ENCODE measurements at regions not wholly inside any gene's neighbourhood (a gene's known extent, or its start where the extent isn't known, plus 50 kb on each side); places are given as distances from the start of the nearest gene placed in this dataset.

GRCh38 chrX:39504850-39505259 is 592.9 kb downstream of the BCOR start:
- peaks cover 6% of the 10 kb centered on the region for H3K4me1 ChIP-seq (ENCODE audit: insufficient read depth, low read length)
- H3K27me3 ChIP-seq (ENCODE audit: insufficient read depth, low read length) = no peaks in the 10 kb centered on the region
- no peak overlapping the region for H3K4me3 ChIP-seq (ENCODE audit: low read length)
- H3K9me3 ChIP-seq (ENCODE audit: low read depth, low read length) = no peaks in the 10 kb centered on the region

DNA sequence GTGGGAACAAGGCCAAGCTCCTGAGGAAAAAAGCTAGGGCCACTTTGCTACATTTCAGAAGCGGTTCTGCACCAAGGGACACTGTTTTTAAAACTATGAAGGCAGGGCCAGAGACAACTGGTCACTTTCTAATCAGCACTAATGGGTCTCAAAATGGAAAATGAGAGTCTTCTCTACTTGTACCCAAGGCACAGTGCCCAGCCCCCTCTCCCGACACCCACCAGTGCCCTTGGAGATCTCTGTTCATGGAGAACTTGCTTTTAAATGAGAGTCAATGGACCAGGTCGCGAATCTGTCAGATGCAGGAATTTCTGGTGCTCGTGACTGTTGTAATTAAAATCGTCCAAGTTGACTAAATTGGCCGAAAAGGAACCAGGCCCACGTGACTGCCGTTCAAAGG is 591.6 kb downstream of the BCOR start:
- no peaks in the 10 kb centered on the region for H3K27me3 ChIP-seq (ENCODE audit: insufficient read depth, low read length)
- peaks cover 6% of the 10 kb centered on the region for H3K4me1 ChIP-seq (ENCODE audit: insufficient read depth, low read length)
- no peaks in the 10 kb centered on the region for H3K9me3 ChIP-seq (ENCODE audit: low read depth, low read length)
- H3K4me3 ChIP-seq (ENCODE audit: low read length) = no peak overlapping the region

DNA sequence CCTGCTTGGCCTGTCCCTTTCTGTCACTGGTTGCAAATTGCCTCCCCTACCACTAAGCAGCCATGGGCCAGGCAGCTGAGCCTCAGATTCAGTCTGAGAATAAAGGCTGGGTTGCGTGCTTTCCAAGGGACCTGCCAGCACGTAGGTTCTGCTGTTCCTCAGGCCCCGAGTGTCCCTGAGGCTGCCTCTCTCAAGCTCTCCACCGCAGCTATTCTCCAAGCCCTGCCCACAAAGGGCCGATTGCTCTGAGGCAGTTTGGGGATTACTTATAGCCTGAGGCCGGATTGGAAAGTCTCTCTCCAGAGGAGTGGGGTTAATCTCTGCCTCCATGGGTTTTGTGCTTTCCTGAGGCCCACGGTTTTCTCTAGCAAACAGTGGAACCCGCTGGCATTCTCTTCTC is 590.7 kb downstream of the BCOR start:
- Histone ChIP-seq H3K9me3 (ENCODE audit: low read depth, low read length) (no peaks in the 10 kb centered on the region), H3K27me3 (ENCODE audit: insufficient read depth, low read length) (no peaks in the 10 kb centered on the region), H3K4me3 (ENCODE audit: low read length) (no peak overlapping the region), H3K4me1 (ENCODE audit: insufficient read depth, low read length) (peaks cover 4% of the 10 kb centered on the region)

DNA sequence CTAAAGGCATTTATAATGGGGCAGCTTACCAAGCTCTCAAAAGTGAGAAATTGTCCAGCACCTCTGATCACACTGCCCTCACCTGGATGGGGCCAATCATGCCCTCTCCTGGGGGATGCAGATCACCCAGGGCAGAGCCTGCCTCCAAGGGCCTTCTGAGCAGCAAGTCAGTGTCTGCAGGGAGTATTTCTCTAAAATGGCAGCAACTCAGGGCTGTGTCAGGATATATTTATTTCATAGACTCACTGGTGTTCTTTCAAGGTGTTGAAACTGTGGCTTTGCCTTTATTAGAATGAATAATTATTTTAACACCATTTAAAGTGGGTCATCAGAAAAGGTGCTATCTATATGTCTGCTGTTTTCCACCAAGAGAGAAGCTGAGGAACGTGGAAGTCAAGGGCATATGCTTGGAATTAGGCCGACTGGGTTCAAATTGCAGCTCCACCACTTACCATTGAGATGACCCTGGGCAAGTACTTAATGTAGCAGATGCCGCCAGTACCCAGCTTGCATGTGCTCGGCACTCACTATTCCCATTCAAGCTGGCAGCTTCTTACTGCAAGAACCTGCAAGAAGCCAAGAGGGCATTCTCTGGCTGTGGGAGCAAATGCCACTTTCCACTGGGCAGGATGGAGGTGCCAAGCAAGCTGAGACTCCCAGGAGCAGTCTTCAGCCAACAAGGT is 590.0 kb downstream of the BCOR start:
- no peaks in the 10 kb centered on the region for H3K4me1 ChIP-seq (ENCODE audit: insufficient read depth, low read length)
- H3K27me3 ChIP-seq (ENCODE audit: insufficient read depth, low read length) = no peaks in the 10 kb centered on the region
- H3K9me3 ChIP-seq (ENCODE audit: low read depth, low read length) = no peaks in the 10 kb centered on the region
- H3K4me3 ChIP-seq (ENCODE audit: low read length) = no peak overlapping the region

- H3K9me3 ChIP-seq (ENCODE audit: low read depth, low read length) = no peaks in the 10 kb centered on the region
- no peaks in the 10 kb centered on the region for H3K4me1 ChIP-seq (ENCODE audit: insufficient read depth, low read length)
- H3K27me3 ChIP-seq (ENCODE audit: insufficient read depth, low read length) = no peaks in the 10 kb centered on the region
- no peak overlapping the region for H3K4me3 ChIP-seq (ENCODE audit: low read length)
Observed at GRCh38 chrX:39508300-39508692, 589.5 kb downstream of the BCOR start.

DNA sequence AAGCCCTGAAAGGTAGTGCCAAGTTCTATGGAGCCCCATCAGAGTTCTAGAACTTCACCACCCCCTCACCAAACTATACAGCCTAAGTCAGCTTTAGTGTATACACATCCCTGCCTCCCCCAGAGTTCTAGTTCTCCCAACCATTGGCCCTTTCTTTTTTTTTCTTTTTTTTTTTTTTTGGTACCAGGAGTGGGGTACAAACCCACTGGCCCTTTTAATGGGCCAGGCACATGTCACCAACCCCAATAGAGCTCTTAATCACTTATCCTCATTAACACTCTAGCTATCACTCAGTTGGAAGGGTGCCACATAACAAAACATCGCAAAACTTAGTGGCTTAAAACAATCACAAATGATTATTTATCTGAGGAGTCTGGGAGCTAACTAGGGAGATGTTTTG is 588.6 kb downstream of the BCOR start:
- Histone ChIP-seq H3K9me3 (ENCODE audit: low read depth, low read length) (no peaks in the 10 kb centered on the region), H3K4me1 (ENCODE audit: insufficient read depth, low read length) (no peaks in the 10 kb centered on the region), H3K4me3 (ENCODE audit: low read length) (no peak overlapping the region), H3K27me3 (ENCODE audit: insufficient read depth, low read length) (no peaks in the 10 kb centered on the region)

DNA sequence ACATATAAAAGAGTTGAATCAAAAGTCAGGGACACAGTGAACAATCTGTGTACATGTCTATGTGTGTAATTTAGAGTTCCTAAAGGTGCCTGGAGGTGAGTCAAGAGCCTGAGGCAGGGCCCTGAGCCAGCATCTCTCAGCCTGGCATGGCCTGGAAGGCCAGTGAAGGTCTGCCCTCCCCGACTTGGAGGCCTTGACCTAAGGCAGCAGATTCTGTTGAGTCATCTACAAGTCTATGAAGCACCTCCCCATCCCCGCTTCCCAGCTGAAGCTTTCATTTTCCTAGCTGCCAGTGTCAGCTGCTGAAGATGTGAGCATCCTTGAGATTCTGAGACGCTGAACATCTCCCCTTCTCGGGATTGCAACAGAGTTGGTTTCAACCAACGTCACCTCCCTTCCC is 583.9 kb downstream of the BCOR start:
- H3K4me1 ChIP-seq (ENCODE audit: insufficient read depth, low read length) = no peaks in the 10 kb centered on the region
- H3K9me3 ChIP-seq (ENCODE audit: low read depth, low read length) = no peaks in the 10 kb centered on the region
- H3K4me3 ChIP-seq (ENCODE audit: low read length) = no peak overlapping the region
- H3K27me3 ChIP-seq (ENCODE audit: insufficient read depth, low read length) = no peaks in the 10 kb centered on the region

DNA sequence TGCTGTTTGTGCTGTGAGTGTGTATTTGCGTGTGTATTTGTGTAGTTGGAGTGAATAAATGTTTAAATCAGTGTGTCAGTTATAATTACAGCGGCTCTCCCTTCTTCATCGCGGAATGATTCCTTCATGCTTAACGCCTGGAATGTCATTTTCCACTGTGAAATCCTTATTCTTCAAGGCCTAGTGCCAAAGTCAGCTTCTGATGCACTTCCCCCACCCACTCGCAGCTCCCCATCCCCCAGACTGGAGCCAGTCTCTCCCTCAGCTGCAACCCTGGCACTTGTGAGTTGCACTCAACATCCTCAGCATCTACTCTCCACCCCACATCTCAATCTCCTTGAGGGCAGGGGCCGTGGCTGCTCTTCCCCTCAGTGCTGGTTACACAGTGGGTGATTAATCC is 583.0 kb downstream of the BCOR start:
- Histone ChIP-seq H3K9me3 (ENCODE audit: low read depth, low read length) (no peaks in the 10 kb centered on the region), H3K27me3 (ENCODE audit: insufficient read depth, low read length) (no peaks in the 10 kb centered on the region), H3K4me1 (ENCODE audit: insufficient read depth, low read length) (no peaks in the 10 kb centered on the region), H3K4me3 (ENCODE audit: low read length) (no peak overlapping the region)

GRCh38 chrX:39516427-39516841 is 581.3 kb downstream of the BCOR start:
- no peaks in the 10 kb centered on the region for H3K27me3 ChIP-seq (ENCODE audit: insufficient read depth, low read length)
- H3K9me3 ChIP-seq (ENCODE audit: low read depth, low read length) = no peaks in the 10 kb centered on the region
- H3K4me1 ChIP-seq (ENCODE audit: insufficient read depth, low read length) = no peaks in the 10 kb centered on the region
- H3K4me3 ChIP-seq (ENCODE audit: low read length) = no peak overlapping the region

GRCh38 chrX:39518476-39519029 is 579.2 kb downstream of the BCOR start:
- H3K9me3 ChIP-seq (ENCODE audit: low read depth, low read length) = no peaks in the 10 kb centered on the region
- no peak overlapping the region for H3K4me3 ChIP-seq (ENCODE audit: low read length)
- no peaks in the 10 kb centered on the region for H3K4me1 ChIP-seq (ENCODE audit: insufficient read depth, low read length)
- no peaks in the 10 kb centered on the region for H3K27me3 ChIP-seq (ENCODE audit: insufficient read depth, low read length)

- H3K27me3 ChIP-seq (ENCODE audit: insufficient read depth, low read length) = no peaks in the 10 kb centered on the region
- H3K4me3 ChIP-seq (ENCODE audit: low read length) = no peak overlapping the region
- H3K9me3 ChIP-seq (ENCODE audit: low read depth, low read length) = no peaks in the 10 kb centered on the region
- H3K4me1 ChIP-seq (ENCODE audit: insufficient read depth, low read length) = no peaks in the 10 kb centered on the region
Observed at GRCh38 chrX:39519030-39519488, 578.7 kb downstream of the BCOR start.

DNA sequence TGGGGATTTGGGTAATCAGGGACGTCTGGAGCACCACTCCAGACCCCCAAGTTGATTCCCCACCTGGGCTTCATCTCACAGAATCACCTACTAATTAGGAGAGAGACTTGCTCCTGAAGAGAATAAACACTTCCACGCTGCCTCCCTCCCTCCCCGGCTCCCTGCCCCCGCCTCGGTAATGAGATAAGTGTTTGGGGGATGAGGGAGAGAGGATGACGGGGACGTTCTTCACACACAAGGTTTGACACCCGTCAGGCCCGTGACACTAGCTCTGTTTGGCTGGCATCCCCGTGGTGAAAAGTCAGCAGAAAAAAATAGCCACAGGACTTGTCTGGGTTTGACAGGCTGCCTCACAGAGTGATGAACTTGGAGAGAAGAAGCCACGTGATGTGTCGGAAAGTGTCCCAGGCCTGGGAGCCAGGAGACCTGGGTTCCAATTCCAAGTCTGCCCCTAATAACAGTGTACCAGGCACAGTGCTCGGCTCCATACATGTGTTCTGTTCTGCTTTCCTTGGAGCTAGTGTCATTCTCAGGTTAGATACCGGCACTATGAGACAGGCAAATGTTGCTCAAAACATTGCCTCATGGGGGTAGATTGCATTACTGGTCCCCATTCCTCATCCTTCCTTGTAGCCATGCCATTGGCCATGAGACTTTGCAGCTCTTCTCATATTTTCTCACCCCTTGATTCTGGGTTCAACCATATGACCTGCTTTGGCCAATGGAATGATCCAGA is 578.0 kb downstream of the BCOR start:
- no peaks in the 10 kb centered on the region for H3K27me3 ChIP-seq (ENCODE audit: insufficient read depth, low read length)
- H3K4me3 ChIP-seq (ENCODE audit: low read length) = no peak overlapping the region

GRCh38 chrX:39525758-39526157 is 572.0 kb downstream of the BCOR start:
- no peaks in the 10 kb centered on the region for H3K9me3 ChIP-seq (ENCODE audit: low read depth, low read length)
- no peaks in the 10 kb centered on the region for H3K4me1 ChIP-seq (ENCODE audit: insufficient read depth, low read length)
- no peaks in the 10 kb centered on the region for H3K27me3 ChIP-seq (ENCODE audit: insufficient read depth, low read length)
- H3K4me3 ChIP-seq (ENCODE audit: low read length) = no peak overlapping the region

More for the DNA sequence above, 578.0 kb downstream of the BCOR start:
- Histone ChIP-seq H3K9me3 (ENCODE audit: low read depth, low read length) (no peaks in the 10 kb centered on the region), H3K4me1 (ENCODE audit: insufficient read depth, low read length) (no peaks in the 10 kb centered on the region)

DNA sequence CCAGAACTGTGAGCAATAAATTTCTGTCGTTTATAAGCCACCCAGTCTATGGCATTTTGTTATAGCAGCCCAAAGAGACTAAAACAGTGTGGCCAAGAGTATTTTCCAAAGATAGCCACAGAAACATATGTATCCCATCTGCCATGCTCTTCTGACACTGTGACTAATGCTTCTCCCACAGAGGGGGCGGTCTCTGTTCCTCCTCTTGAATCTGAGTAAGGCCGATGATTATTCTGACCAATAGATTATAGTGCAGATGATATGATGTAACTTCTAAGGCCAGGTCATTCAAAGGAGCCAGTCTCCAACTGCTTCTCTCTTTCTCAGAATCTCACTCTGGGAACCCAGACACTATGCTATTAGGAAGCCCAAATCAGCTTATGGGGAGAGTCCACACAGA is 570.7 kb downstream of the BCOR start:
- H3K4me1 ChIP-seq (ENCODE audit: insufficient read depth, low read length) = no peaks in the 10 kb centered on the region
- H3K4me3 ChIP-seq (ENCODE audit: low read length) = no peak overlapping the region
- H3K27me3 ChIP-seq (ENCODE audit: insufficient read depth, low read length) = no peaks in the 10 kb centered on the region
- H3K9me3 ChIP-seq (ENCODE audit: low read depth, low read length) = no peaks in the 10 kb centered on the region

DNA sequence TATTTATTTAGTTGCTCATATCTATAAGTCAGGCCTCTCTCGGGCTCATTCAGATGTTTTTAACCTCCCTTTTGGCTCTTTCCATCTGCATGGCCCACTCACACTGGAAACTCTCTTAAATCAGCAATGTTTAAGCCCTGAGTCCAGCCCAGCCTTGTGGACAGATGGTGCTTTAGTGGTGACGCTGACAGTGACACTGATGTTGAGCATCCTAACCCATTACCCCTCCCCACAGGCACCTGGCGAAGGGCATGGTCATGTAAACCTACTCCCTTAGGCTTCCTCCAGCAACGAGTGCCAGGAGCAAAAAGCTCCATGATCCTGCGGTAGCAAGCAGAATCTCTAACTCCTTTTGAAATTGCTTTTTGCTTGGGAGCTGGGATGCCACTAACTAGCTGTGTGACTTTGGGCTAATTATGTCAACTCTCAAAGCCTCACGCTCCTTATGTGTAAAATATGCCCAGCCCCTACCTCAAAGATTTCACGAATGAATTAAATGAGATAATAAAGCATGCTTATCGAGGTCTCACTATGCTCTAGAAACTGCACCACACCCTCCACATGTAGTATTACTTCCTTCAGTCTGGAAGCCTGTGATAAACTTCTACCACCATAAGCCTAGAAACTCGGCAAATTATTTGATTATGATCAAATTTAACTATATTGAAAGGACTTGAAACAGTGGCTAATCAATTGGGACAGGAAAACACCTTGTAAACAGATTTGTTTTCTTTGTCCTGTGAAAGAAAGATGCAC is 569.4 kb downstream of the BCOR start:
- H3K27me3 ChIP-seq (ENCODE audit: insufficient read depth, low read length) = no peaks in the 10 kb centered on the region
- H3K4me1 ChIP-seq (ENCODE audit: insufficient read depth, low read length) = no peaks in the 10 kb centered on the region
- no peak overlapping the region for H3K4me3 ChIP-seq (ENCODE audit: low read length)
- no peaks in the 10 kb centered on the region for H3K9me3 ChIP-seq (ENCODE audit: low read depth, low read length)
